ENCODE measurements at regions not wholly inside any gene's neighbourhood (a gene's known extent, or its start where the extent isn't known, plus 50 kb on each side); places are given as distances from the start of the nearest gene placed in this dataset.

DNA sequence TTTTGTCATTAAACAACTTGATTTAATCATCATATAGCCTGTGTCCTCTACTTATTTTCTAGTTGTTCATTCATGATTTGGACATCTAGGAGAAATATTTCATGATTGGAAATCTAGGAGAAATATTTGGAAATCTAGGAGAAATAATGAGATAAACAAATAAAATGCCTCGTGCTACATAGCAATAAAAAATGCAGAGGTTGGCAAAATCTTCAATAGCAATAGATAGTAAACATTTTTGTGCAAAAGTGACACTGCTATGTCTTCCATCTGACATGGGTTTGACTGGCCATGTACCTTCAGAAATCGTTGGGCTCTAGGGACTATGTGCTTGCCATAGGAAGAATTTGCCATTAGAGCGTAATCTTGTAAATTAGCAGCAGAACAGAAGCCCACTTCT is 1304.5 kb upstream of the ZEB2 start:
- Mint-ChIP-seq H3K36me3 (ENCODE audit: insufficient read depth, unreplicated experiment) (no peaks in the 10 kb centered on the region), H3K27ac (ENCODE audit: low read depth, unreplicated experiment) (no peak overlapping the region), H3K9me3 (ENCODE audit: unreplicated experiment) (peaks cover 8% of the 10 kb centered on the region), H3K4me1 (ENCODE audit: insufficient read depth, unreplicated experiment) (no peaks in the 10 kb centered on the region), H3K4me3 (ENCODE audit: unreplicated experiment) (no peak overlapping the region), H3K27me3 (ENCODE audit: insufficient read depth, unreplicated experiment) (no peaks in the 10 kb centered on the region)
- intact Hi-C loops (cut with micrococcal nuclease), result no loop called here
- TF ChIP-seq CTCF (IDR thresholded peaks at IDR 0.05; ENCODE audit: unreplicated experiment), result no peak
- no peak for DNase-seq (ENCODE audit: unreplicated experiment)
- no TSS peak for BruUV-seq (replicated peaks)
- CTCF ChIA-PET, result no interaction called here
- POLR2A ChIA-PET, result no interaction called here

GRCh38 chr2:145822892-145823534 is 1303.1 kb upstream of the ZEB2 start:
- ChIA-PET POLR2A (no interaction called here), CTCF (interaction anchor here (0.6 kb wide), 1 partner anchor 11 kb away, joined by 3 read pairs; no protein-coding TSS in a partner anchor)
- Mint-ChIP-seq H3K4me1 (ENCODE audit: insufficient read depth, unreplicated experiment) (no peaks in the 10 kb centered on the region), H3K36me3 (ENCODE audit: insufficient read depth, unreplicated experiment) (no peaks in the 10 kb centered on the region), H3K4me3 (ENCODE audit: unreplicated experiment) (no peak overlapping the region), H3K9me3 (ENCODE audit: unreplicated experiment) (peaks cover 8% of the 10 kb centered on the region), H3K27ac (ENCODE audit: low read depth, unreplicated experiment) (no peak overlapping the region), H3K27me3 (ENCODE audit: insufficient read depth, unreplicated experiment) (no peaks in the 10 kb centered on the region)
- BruUV-seq (replicated peaks), result no TSS peak
- no peak for DNase-seq (ENCODE audit: unreplicated experiment)
- intact Hi-C loops (cut with micrococcal nuclease), result no loop called here
- TF ChIP-seq CTCF (IDR thresholded peaks at IDR 0.05; ENCODE audit: unreplicated experiment), result no peak

DNA sequence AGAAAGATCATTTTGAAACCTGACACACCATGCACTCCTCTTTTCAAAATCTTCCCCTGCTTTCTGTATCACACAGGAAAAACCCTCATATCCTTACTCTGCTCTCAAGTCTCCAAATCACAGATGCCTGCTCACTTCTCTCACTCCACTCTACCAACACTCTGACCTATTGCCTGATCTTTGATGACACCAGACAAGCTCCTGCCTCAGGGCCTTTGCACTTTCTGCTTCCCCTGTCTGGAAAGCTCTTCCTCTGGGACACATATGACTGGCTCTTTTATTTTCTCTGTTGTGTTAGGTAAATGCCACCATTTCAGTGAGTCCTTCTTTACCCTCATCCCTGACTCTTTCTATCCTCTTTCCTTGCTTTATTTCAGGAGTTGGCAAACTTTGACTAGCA is 1300.7 kb upstream of the ZEB2 start:
- no peaks in the 10 kb centered on the region for H3K9me3 Mint-ChIP-seq (ENCODE audit: unreplicated experiment)
- TF ChIP-seq CTCF (IDR thresholded peaks at IDR 0.05; ENCODE audit: unreplicated experiment), result no peak
- H3K27me3 Mint-ChIP-seq (ENCODE audit: insufficient read depth, unreplicated experiment), result no peaks in the 10 kb centered on the region
- H3K36me3 Mint-ChIP-seq (ENCODE audit: insufficient read depth, unreplicated experiment), result no peaks in the 10 kb centered on the region
- no TSS peak for BruUV-seq (replicated peaks)
- CTCF ChIA-PET, result no interaction called here
- no peak overlapping the region for H3K27ac Mint-ChIP-seq (ENCODE audit: low read depth, unreplicated experiment)
- intact Hi-C loops (cut with micrococcal nuclease), result no loop called here
- H3K4me3 Mint-ChIP-seq (ENCODE audit: unreplicated experiment), result no peak overlapping the region
- no peaks in the 10 kb centered on the region for H3K4me1 Mint-ChIP-seq (ENCODE audit: insufficient read depth, unreplicated experiment)
- DNase-seq (ENCODE audit: unreplicated experiment), result no peak
- POLR2A ChIA-PET, result interaction anchor here (0.6 kb wide), 1 partner anchor 1081 kb away, joined by 3 read pairs; no protein-coding TSS in a partner anchor

DNA sequence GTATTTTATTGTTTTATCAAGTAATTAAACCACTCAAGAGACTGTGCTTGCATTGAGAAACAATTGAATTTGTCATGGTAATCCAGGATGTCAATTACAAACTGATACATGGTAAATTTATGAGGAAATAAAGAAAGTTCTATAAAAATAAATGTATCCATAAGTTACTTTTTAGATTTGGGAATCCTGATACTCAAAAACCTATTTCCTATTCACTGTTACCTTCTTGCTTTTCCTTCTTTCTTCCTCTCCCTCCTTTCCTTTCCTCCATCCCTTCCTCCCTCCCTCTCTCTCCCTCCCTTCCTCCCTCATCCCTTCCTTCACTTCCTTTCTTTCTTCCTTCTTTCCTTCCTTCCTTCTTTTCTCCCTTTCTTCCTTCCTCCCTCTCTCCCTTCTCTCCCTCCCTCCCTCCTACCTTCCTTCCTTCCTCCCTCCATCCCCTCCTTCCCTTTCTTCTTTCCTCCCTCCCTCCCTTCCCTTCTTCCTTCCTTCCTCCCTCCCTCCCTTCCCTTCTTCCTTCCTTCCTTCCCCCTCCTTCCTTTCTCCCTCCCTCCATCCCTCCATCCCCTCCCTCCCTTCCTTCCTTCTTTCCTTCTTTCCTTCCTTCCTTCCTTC is 1299.1 kb upstream of the ZEB2 start:
- no peak overlapping the region for H3K4me3 Mint-ChIP-seq (ENCODE audit: unreplicated experiment)
- no peaks in the 10 kb centered on the region for H3K4me1 Mint-ChIP-seq (ENCODE audit: insufficient read depth, unreplicated experiment)
- no peak overlapping the region for H3K27ac Mint-ChIP-seq (ENCODE audit: low read depth, unreplicated experiment)
- no peaks in the 10 kb centered on the region for H3K27me3 Mint-ChIP-seq (ENCODE audit: insufficient read depth, unreplicated experiment)
- BruUV-seq (replicated peaks), result no TSS peak
- H3K36me3 Mint-ChIP-seq (ENCODE audit: insufficient read depth, unreplicated experiment), result no peaks in the 10 kb centered on the region
- H3K9me3 Mint-ChIP-seq (ENCODE audit: unreplicated experiment), result no peaks in the 10 kb centered on the region
- intact Hi-C loops (cut with micrococcal nuclease), result no loop called here
- DNase-seq (ENCODE audit: unreplicated experiment), result no peak
- no peak for TF ChIP-seq CTCF (IDR thresholded peaks at IDR 0.05; ENCODE audit: unreplicated experiment)
- POLR2A ChIA-PET, result no interaction called here
- CTCF ChIA-PET, result no interaction called here

Measured in MCF 10A (cell line).